ENCODE measurements at regions not wholly inside any gene's neighbourhood (a gene's known extent, or its start where the extent isn't known, plus 50 kb on each side); places are given as distances from the start of the nearest gene placed in this dataset.

DNA sequence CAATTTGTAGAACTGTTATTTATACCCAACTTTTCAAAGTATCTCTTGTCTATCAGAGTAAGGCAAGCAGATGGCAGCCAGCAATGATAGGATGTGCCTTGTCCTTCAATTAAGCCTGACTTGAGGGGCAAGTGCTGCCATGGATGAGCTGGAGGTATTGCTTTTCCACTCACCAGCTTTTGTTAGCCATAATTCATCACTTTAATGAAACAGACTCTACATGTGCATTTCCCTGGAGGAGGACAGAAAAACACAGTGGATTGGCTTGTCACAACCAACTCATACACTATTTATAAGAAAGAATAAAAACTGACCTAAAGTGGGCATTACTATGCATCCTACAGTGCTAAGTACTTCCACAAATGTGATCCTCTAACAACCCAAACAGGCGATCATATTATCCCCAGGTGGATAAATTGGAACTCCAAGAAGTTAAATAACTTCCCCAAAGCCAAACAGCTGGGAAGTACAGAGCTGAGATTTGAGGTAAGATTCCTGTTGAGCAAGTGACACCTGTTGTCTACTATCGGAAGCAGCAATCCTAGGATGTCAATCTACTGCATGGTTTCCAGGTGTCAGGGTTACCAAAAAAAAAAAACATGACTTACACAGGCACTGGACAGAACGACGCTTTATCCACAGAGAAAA, 73.9 kb upstream of the NRSN1 start:
- no peak overlapping the region for H3K4me3 ChIP-seq (ENCODE audit: low read depth, low read length)
- no peak for DNase-seq (ENCODE audit: low read depth)
- TF ChIP-seq, protein P1, sequence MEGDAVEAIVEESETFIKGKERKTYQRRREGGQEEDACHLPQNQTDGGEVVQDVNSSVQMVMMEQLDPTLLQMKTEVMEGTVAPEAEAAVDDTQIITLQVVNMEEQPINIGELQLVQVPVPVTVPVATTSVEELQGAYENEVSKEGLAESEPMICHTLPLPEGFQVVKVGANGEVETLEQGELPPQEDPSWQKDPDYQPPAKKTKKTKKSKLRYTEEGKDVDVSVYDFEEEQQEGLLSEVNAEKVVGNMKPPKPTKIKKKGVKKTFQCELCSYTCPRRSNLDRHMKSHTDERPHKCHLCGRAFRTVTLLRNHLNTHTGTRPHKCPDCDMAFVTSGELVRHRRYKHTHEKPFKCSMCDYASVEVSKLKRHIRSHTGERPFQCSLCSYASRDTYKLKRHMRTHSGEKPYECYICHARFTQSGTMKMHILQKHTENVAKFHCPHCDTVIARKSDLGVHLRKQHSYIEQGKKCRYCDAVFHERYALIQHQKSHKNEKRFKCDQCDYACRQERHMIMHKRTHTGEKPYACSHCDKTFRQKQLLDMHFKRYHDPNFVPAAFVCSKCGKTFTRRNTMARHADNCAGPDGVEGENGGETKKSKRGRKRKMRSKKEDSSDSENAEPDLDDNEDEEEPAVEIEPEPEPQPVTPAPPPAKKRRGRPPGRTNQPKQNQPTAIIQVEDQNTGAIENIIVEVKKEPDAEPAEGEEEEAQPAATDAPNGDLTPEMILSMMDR (conservative IDR thresholded peaks at IDR 0.05; ENCODE audit: low read depth, low read length) = no peak

DNA sequence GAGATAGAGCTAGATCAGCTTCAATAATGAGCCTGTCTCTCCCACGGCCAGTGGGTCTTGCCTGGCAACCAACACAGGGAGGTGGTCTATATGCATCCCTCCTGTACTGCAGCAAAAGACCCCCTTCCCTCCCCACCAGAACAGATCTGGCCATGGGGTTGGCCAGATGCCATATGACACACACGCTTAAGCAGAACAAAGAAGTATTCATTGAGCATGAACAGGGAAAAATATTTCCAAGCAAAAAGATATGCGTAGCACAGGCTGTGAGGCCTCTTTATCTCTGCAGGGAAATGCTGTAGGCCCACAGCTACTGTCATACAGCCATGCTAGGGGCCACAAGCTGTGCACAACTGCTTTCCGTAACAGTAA, 73.4 kb upstream of the NRSN1 start:
- TF ChIP-seq, protein P1 (conservative IDR thresholded peaks at IDR 0.05; ENCODE audit: low read depth, low read length) = no peak
- no peak overlapping the region for H3K4me3 ChIP-seq (ENCODE audit: low read depth, low read length)
- no peak for DNase-seq (ENCODE audit: low read depth)

DNA sequence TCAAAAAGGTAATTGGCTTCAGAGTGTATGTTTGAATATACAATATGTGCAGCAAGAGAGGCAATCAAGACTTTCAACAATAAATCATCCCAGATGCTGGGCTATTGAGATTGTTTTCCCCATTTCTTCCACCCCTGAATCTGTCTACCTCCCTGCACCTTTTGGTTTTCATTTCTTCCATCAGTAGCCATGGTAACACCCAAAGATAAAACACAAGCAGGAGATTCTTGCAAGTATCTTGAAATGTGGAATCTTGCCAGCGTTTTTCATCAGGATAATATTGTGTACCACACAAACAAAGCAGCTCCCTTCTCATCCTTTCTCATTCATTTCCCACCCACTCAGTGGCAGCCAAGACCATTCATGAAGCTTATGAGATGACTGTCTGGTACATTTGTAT, 73.0 kb upstream of the NRSN1 start:
- TF ChIP-seq, protein P1 (conservative IDR thresholded peaks at IDR 0.05; ENCODE audit: low read depth, low read length) = no peak
- DNase-seq (ENCODE audit: low read depth) = no peak
- no peak overlapping the region for H3K4me3 ChIP-seq (ENCODE audit: low read depth, low read length)

DNA sequence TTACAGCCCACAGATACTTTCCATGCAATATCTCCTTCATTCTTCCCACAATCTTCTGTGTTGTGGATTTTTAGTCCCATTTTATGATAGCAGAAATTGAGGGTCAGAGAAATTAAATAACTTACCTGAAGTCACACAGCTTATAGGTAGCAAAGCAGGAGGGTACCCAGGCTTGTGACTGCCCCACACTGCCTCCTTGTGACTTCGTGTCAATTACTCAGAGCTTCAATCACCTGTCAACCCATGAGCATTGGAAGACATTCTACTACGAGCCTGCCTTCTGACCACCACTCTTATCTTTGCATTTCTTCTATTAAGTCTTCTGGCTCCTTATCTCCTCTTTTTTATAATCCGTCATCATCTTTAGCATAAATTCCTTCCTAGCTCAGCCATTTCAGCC, 71.6 kb upstream of the NRSN1 start:
- TF ChIP-seq, protein P1 (conservative IDR thresholded peaks at IDR 0.05; ENCODE audit: low read depth, low read length) = no peak
- no peak for DNase-seq (ENCODE audit: low read depth)
- H3K4me3 ChIP-seq (ENCODE audit: low read depth, low read length) = no peak overlapping the region

DNA sequence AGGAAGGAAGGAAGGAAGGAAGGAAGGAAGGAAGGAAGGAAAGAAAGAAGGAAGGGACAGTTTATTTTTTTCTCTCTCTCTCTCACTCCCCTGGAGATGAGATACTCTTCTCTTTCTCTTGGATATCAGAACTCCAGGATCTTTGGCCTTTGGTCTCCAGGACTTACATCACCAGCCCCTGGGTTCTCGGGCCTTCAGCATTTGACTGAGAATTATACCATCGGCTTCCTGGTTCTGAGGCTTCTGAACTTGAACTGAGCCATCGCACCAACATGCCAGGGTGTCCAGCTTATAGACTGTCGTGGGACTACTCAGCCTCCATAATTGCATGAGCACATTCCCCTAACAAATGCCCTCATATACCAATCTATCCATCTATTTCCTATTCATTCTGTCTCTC, 69.4 kb upstream of the NRSN1 start:
- TF ChIP-seq, protein P1 (conservative IDR thresholded peaks at IDR 0.05; ENCODE audit: low read depth, low read length) = no peak
- DNase-seq (ENCODE audit: low read depth) = no peak

DNA sequence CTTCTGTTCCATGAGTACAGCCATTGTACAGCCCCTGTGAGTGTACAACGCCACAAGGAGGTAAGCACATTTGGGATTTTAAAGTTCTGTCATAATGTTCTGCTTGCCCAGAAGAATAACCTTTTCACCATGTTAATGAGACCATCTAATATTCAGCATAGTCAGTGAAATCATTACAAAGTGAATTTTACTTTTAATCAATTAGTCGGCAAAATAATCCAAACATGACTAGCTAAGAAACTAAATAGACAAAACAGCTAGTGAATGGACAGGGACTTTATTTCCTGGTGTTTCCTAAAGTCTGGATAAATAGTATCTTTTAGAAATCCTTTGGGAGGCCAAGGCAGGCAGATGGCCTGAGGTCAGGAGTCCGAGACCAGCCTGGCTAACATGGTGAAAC, 69.0 kb upstream of the NRSN1 start:
- no peak overlapping the region for H3K4me3 ChIP-seq (ENCODE audit: low read depth, low read length)
- no peak for DNase-seq (ENCODE audit: low read depth)
- TF ChIP-seq, protein P1 (conservative IDR thresholded peaks at IDR 0.05; ENCODE audit: low read depth, low read length) = no peak

More for the DNA sequence above, 69.4 kb upstream of the NRSN1 start:
- H3K4me3 ChIP-seq (ENCODE audit: low read depth, low read length) = no peak overlapping the region

DNA sequence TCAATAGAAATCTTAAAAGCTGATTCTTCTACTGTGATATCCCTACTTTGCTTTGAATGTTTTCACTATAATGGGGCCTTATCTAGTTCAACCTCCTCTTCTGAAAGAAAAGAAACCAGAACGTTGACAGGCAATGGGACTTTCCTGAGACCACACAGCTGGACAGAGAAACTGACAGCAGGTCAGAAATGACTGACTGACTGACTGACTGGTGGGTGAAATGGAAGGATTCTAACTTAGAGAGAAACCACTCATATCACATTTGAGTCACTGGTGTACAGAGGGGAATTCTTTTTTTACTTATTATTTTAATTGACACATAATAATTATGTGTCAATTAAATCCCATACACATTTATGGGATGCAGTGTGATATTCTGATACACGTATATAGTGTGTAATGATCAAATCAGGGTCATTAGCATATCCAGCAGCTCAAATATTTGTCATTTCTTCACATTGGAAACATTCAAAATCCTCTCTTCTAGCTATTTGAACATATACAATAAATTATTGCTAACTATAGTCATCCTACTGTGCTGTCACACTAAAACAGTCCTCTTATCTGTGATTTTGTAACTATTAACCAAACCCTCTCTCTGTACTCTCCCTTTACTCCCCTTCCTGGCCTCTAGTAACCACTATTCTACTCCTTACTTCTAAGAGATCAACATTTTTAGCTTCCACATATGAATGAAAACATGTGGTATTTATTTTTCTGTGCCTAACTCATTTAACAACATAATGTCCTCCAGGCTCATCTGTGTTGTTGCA, 64.8 kb upstream of the NRSN1 start:
- TF ChIP-seq, protein P1 (conservative IDR thresholded peaks at IDR 0.05; ENCODE audit: low read depth, low read length) = no peak
- DNase-seq (ENCODE audit: low read depth) = no peak
- H3K4me3 ChIP-seq (ENCODE audit: low read depth, low read length) = no peak overlapping the region
